Vagina (tissue), 2 donors: ENCODE measurements at regions not wholly inside any gene's neighbourhood (a gene's known extent, or its start where the extent isn't known, plus 50 kb on each side); places are given as distances from the start of the nearest gene placed in this dataset.

Source experiments
- DNase-seq, 2 donors: peaks; one replicate each; pipeline ENCODE4 v3.0.0-alpha.2; 2017; ENCODE audit errors: extremely low spot score in 2 of 2
- H3K27ac ChIP-seq: fragments of 200-600 bp; sonication (generic); one replicate; pipeline ENCODE4 v1.5.1; 2019
- H3K27me3 ChIP-seq: fragments of 200-600 bp; sonication (generic); one replicate; pipeline ENCODE4 v1.5.1; 2019
- H3K36me3 ChIP-seq, 2 donors: fragments of 200-600 bp; sonication (generic); one replicate each; pipeline ENCODE4 v1.5.1; 2017 to 2019
- H3K4me1 ChIP-seq: fragments of 200-600 bp; sonication (generic); one replicate; pipeline ENCODE4 v1.5.1; 2019
- H3K4me3 ChIP-seq, 2 donors: fragments of 200-600 bp; sonication (generic); 1 replicate in 1 of 2; 2 replicates in 1 of 2; pipeline ENCODE4 v1.5.1; 2016 to 2019
- H3K9me3 ChIP-seq: fragments of 200-600 bp; sonication (generic); one replicate; pipeline ENCODE4 v1.5.1; 2019
- CTCF ChIP-seq, 3 experiments: fragments of 450-650 bp in 2 of 3; fragments of 200-600 bp in 1 of 3; sonication (generic) in 1 of 3; IDR thresholded peaks; one replicate each; pipeline ENCODE4 v1.5.1; 2017 to 2019; ENCODE audit warnings: antibody characterized with exemption in 3 of 3, mild to moderate bottlenecking in 2 of 3, moderate library complexity in 2 of 3
- POLR2A ChIP-seq, 2 donors: fragments of 450-650 bp; IDR thresholded peaks; one replicate each; pipeline ENCODE4 v1.6.1; 2017; ENCODE audit warnings: antibody characterized with exemption in 2 of 2, mild to moderate bottlenecking in 2 of 2, moderate library complexity in 2 of 2
- POLR2AphosphoS5 ChIP-seq, 2 donors: sonication (generic); formaldehyde crosslinking; IDR thresholded peaks; one replicate each; pipeline ENCODE4 v1.9.0; 2017; ENCODE audit warnings: antibody characterized with exemption in 2 of 2, mild to moderate bottlenecking in 2 of 2, low read depth in 1 of 2; ENCODE audit not compliant: insufficient read depth in 1 of 2
- intact Hi-C: fragments of 100-400 bp; cut with DNase I; formaldehyde crosslinking; loops from one replicate; pipeline ENCODE4 v1.15.1; 2023

- Histone ChIP-seq H3K4me1 (no peaks in the 10 kb centered on the region), H3K9me3 (no peaks in the 10 kb centered on the region), H3K27ac (no peak overlapping the region), H3K27me3 (no peaks in the 10 kb centered on the region), H3K36me3 (no peaks in the 10 kb centered on the region), H3K4me3 (no peak overlapping the region)
- TF ChIP-seq POLR2A (IDR thresholded peaks at IDR 0.05) (no peak), POLR2AphosphoS5 (IDR thresholded peaks at IDR 0.05; ENCODE audit: insufficient read depth in 1 of 2, low read depth in 1 of 2) (no peak), CTCF (IDR thresholded peaks at IDR 0.05) (no peak)
- intact Hi-C loops: no loop called here
- DNase-seq: no peak
Measured at GRCh38 chr1:60746278-60746791, 336.0 kb upstream of the NFIA start.

- intact Hi-C loops: no loop called here
Measured at GRCh38 chr1:60745484-60745883, 336.9 kb upstream of the NFIA start.

GRCh38 chr1:60742339-60742738 lies 340.0 kb upstream of the NFIA start:
- no peaks in the 10 kb centered on the region for H3K4me1 ChIP-seq
- H3K4me3 ChIP-seq: no peak overlapping the region
- intact Hi-C loops: no loop called here
- H3K27ac ChIP-seq: no peak overlapping the region
- TF ChIP-seq POLR2AphosphoS5 (IDR thresholded peaks at IDR 0.05; ENCODE audit: insufficient read depth in 1 of 2, low read depth in 1 of 2): no peak
- TF ChIP-seq POLR2A (IDR thresholded peaks at IDR 0.05): no peak
- TF ChIP-seq CTCF (IDR thresholded peaks at IDR 0.05): no peak
- H3K36me3 ChIP-seq: no peaks in the 10 kb centered on the region
- H3K9me3 ChIP-seq: no peaks in the 10 kb centered on the region
- no peaks in the 10 kb centered on the region for H3K27me3 ChIP-seq
- no peak for DNase-seq

More at GRCh38 chr1:60745484-60745883, 336.9 kb upstream of the NFIA start:
- no peaks in the 10 kb centered on the region for H3K27me3 ChIP-seq
- DNase-seq: no peak
- TF ChIP-seq POLR2AphosphoS5 (IDR thresholded peaks at IDR 0.05; ENCODE audit: insufficient read depth in 1 of 2, low read depth in 1 of 2): no peak
- no peak for TF ChIP-seq CTCF (IDR thresholded peaks at IDR 0.05)
- TF ChIP-seq POLR2A (IDR thresholded peaks at IDR 0.05): no peak
- H3K4me1 ChIP-seq: no peaks in the 10 kb centered on the region
- H3K27ac ChIP-seq: no peak overlapping the region
- H3K9me3 ChIP-seq: no peaks in the 10 kb centered on the region
- H3K4me3 ChIP-seq: no peak overlapping the region
- no peaks in the 10 kb centered on the region for H3K36me3 ChIP-seq

GRCh38 chr1:60740154-60740553 lies 342.2 kb upstream of the NFIA start:
- no peaks in the 10 kb centered on the region for H3K4me1 ChIP-seq
- H3K36me3 ChIP-seq: no peaks in the 10 kb centered on the region
- H3K27ac ChIP-seq: no peak overlapping the region
- no peaks in the 10 kb centered on the region for H3K9me3 ChIP-seq
- intact Hi-C loops: no loop called here
- H3K27me3 ChIP-seq: no peaks in the 10 kb centered on the region
- no peak overlapping the region for H3K4me3 ChIP-seq
- no peak for DNase-seq
- TF ChIP-seq CTCF (IDR thresholded peaks at IDR 0.05) (no peak), POLR2A (IDR thresholded peaks at IDR 0.05) (no peak), POLR2AphosphoS5 (IDR thresholded peaks at IDR 0.05; ENCODE audit: insufficient read depth in 1 of 2, low read depth in 1 of 2) (no peak)

- TF ChIP-seq POLR2AphosphoS5 (IDR thresholded peaks at IDR 0.05; ENCODE audit: insufficient read depth in 1 of 2, low read depth in 1 of 2) (no peak), CTCF (IDR thresholded peaks at IDR 0.05) (no peak), POLR2A (IDR thresholded peaks at IDR 0.05) (no peak)
- no peak overlapping the region for H3K27ac ChIP-seq
- intact Hi-C loops: no loop called here
- H3K27me3 ChIP-seq: no peaks in the 10 kb centered on the region
- no peaks in the 10 kb centered on the region for H3K9me3 ChIP-seq
- H3K4me3 ChIP-seq: no peak overlapping the region
- H3K4me1 ChIP-seq: no peaks in the 10 kb centered on the region
- H3K36me3 ChIP-seq: no peaks in the 10 kb centered on the region
- DNase-seq: no peak
Measured at GRCh38 chr1:60739729-60740128, 342.6 kb upstream of the NFIA start.
